ENCODE measurements at regions not wholly inside any gene's neighbourhood (a gene's known extent, or its start where the extent isn't known, plus 50 kb on each side); places are given as distances from the start of the nearest gene placed in this dataset.

- no peak for TF ChIP-seq RREB1 (CRISPR knock-in tag; IDR thresholded peaks at IDR 0.05)
Observed at GRCh38 chr18:46406539-46406932, 250.5 kb downstream of the LOXHD1 start (continued).

- intact Hi-C loops (cut with micrococcal nuclease) (loop anchor here (10.0 kb wide), 1 partner anchor 47 kb away; no protein-coding TSS in a partner anchor), in situ Hi-C loops (cut with MboI) (no loop called here)
- ATAC-seq: no peak
- no peak for FAIRE-seq
- Histone ChIP-seq H4K20me1 (replicated peaks; ENCODE audit: control insufficient read depth, insufficient read depth, low read length) (no peaks in the 10 kb centered on the region), H3K27ac (ENCODE audit: extremely low read depth, low read depth, low read length) (no peak overlapping the region), H3K4me3 (no peak overlapping the region), H3K9me1 (ENCODE audit: control insufficient read depth, insufficient read depth, low read length) (no peaks in the 10 kb centered on the region), H3K4me2 (ENCODE audit: insufficient read depth, low read length) (no peak overlapping the region), H3K79me2 (ENCODE audit: control insufficient read depth, insufficient read depth, low read length) (no peaks in the 10 kb centered on the region), H3K27me3 (ENCODE audit: control insufficient read depth in 2 of 2, insufficient read depth in 2 of 2, low read length in 2 of 2) (peaks cover 0 to 37% of the 10 kb centered on the region in 2 experiments; a peak in 2 of 5 replicates), H2AFZ (ENCODE audit: low read depth, low read length) (no peak overlapping the region), H3K9me3 (replicated peaks; ENCODE audit: control insufficient read depth, insufficient read depth, low read depth, low read length) (no peaks in the 10 kb centered on the region), H3K4me1 (replicated peaks in 1 of 2; ENCODE audit: control insufficient read depth in 2 of 2, insufficient read depth in 2 of 2, low read length in 2 of 2) (peaks cover 0 to 11% of the 10 kb centered on the region in 2 experiments; a peak in 3 of 5 replicates), H3K9ac (ENCODE audit: insufficient read depth in 1 of 2, low read depth in 2 of 2, low read length in 2 of 2) (no peak overlapping the region), H3K36me3 (ENCODE audit: control insufficient read depth, insufficient read depth, low read length) (no peaks in the 10 kb centered on the region)
- POLR2A ChIA-PET: no interaction called here
- no peak for DNase-seq (ENCODE audit: extremely low read depth in 1 of 4, low spot score in 3 of 4)
- CTCF ChIA-PET (ENCODE audit: low intra/inter-chr PET ratio): no interaction called here
- WGBS (ENCODE audit: insufficient coverage, low coverage, missing lambda C conversion rate): 5% methylated on average over 6 of the region's 6 CpGs
- no TSS peak for BruUV-seq (replicated peaks)
- TF ChIP-seq ZNF318 (IDR thresholded peaks at IDR 0.05; ENCODE audit: borderline replicate concordance in 1 of 2, low read depth in 1 of 2) (no peak), POU5F1 (IDR thresholded peaks at IDR 0.05; ENCODE audit: borderline replicate concordance, low read depth, low read length, partially characterized antibody) (no peak), ZBED1 (IDR thresholded peaks at IDR 0.05) (no peak), ZNF445 (CRISPR knock-in tag; IDR thresholded peaks at IDR 0.05; ENCODE audit: low read depth) (no peak), BRD4 (IDR thresholded peaks at IDR 0.05) (no peak)
Observed at GRCh38 chr18:46407486-46408166, 249.4 kb downstream of the LOXHD1 start.
